H1 (cell line): ENCODE measurements at regions not wholly inside any gene's neighbourhood (a gene's known extent, or its start where the extent isn't known, plus 50 kb on each side); places are given as distances from the start of the nearest gene placed in this dataset.

Source experiments
- RXRA ChIP-seq: IDR thresholded peaks from 2 replicates; pipeline ENCODE4 v1.6.1; 2011; ENCODE audit warnings: low read depth, mild to moderate bottlenecking, low read length, moderate library complexity; ENCODE audit not compliant: insufficient read depth
- SIN3A ChIP-seq, 2 experiments: IDR thresholded peaks in 1 of 2; conservative IDR thresholded peaks in 1 of 2; 2 replicates each; pipeline ENCODE4 v1.6.1; 2011 to 2012; ENCODE audit warnings: low read length in 2 of 2, improper control_type of control experiment in 1 of 2, low read depth in 1 of 2, mild to moderate bottlenecking in 1 of 2

DNA sequence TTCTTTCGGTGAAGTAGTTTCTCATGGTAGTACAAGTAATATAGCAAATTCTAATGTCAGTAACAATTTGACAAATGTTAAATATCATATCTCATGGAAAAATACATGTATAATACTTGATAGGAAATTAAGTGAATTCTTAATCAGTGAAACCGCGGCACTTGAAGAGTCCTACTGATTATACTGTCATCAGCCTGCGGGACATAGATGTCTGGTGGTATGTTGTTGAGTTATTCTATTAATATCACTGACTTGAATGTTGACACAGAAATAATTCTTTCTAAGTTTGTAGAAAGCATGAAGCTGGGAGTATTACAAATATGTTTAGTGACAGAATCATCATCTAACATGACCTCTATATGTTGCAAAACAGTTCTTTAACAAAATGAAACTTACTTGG lies 479.8 kb upstream of the IMPG1 start (continued):
- TF ChIP-seq SIN3A (conservative IDR thresholded peaks at IDR 0.05 in 1 of 2, IDR thresholded peaks at IDR 0.05 in 1 of 2; ENCODE audit: low read depth in 1 of 2, low read length in 2 of 2), result no peak
- TF ChIP-seq RXRA, result no peak
